Psoas muscle (tissue), 7 donors: ENCODE measurements at regions not wholly inside any gene's neighbourhood (a gene's known extent, or its start where the extent isn't known, plus 50 kb on each side); places are given as distances from the start of the nearest gene placed in this dataset.

Source experiments
- ATAC-seq, 4 donors: fragments of 200-7000 bp; cut with Tn5 transposase; one replicate each; pipeline ENCODE4 v1.9.1; 2020; ENCODE audit warnings: moderate library complexity in 3 of 4, mild to moderate bottlenecking in 2 of 4
- DNase-seq, 2 donors: peaks; one replicate each; pipeline ENCODE4 v3.0.0-alpha.2; 2020
- H3K27ac ChIP-seq: fragments of 200-600 bp; one replicate; pipeline ENCODE4 v1.8.0; 2022
- H3K27me3 ChIP-seq, 3 donors: fragments of 200-600 bp in 1 of 3; one replicate each; pipeline versions ENCODE4 v1.6.1 to v1.8.0; 2013 to 2022; ENCODE audit warnings: low read length in 2 of 3, mild to moderate bottlenecking in 2 of 3, moderate library complexity in 1 of 3; ENCODE audit not compliant: insufficient read depth in 3 of 3
- H3K36me3 ChIP-seq, 2 donors: fragments of 200-600 bp in 1 of 2; one replicate each; pipeline versions ENCODE4 v1.6.1 to v1.8.0; 2013 to 2022; ENCODE audit warnings: low read depth in 1 of 2, mild to moderate bottlenecking in 1 of 2, moderate library complexity in 1 of 2; ENCODE audit not compliant: insufficient read depth in 1 of 2
- H3K4me1 ChIP-seq: fragments of 200-600 bp; one replicate; pipeline ENCODE4 v1.8.0; 2022
- H3K4me3 ChIP-seq: fragments of 200-600 bp; one replicate; pipeline ENCODE4 v1.8.0; 2022; ENCODE audit warnings: mild to moderate bottlenecking
- H3K9me3 ChIP-seq: fragments of 200-600 bp; one replicate; pipeline ENCODE4 v1.8.0; 2022
- CTCF ChIP-seq: fragments of 200-600 bp; IDR thresholded peaks from one replicate; pipeline ENCODE4 v1.8.0; 2022; ENCODE audit warnings: antibody characterized with exemption
- WGBS, 3 donors: extraction: QIAGEN DNeasy Blood & Tissue Kit; methylation state at CpG; one replicate each; pipeline versions ENCODE4 v1.1.6 to v1.1.7; 2013; 5-methylcytosine and 5-hydroxymethylcytosine counted together
- intact Hi-C, 2 donors: fragments of 100-400 bp; cut with DNase I; formaldehyde crosslinking; loops; one replicate each; pipeline versions ENCODE4 v1.11.0 to v1.14.2; 2022
- donor health status: healthy with polysubstance abuse.
- donor health status: DM: no; HTN: no; CAD: no; lungs with moderate emphysema.
- donor health status: Bipolar disorder and iron deficiency.
- donor health status: healthy.
- donor health status: DM: yes; HTN: yes; CAD: no.
- donor health status: DM: no; HTN: no; CAD: no.
- donor health status: DM: yes; HTN: yes; CAD: no.

GRCh38 chr6:168923171-168923570 lies 330.5 kb downstream of the THBS2 start:
- Histone ChIP-seq H3K36me3 (no peaks in the 10 kb centered on the region), H3K9me3 (no peaks in the 10 kb centered on the region), H3K27me3 (no peaks in the 10 kb centered on the region), H3K4me3 (no peak overlapping the region), H3K4me1 (peaks cover under 1% of the 10 kb centered on the region), H3K27ac (no peak overlapping the region)
- no peak for TF ChIP-seq CTCF
- DNase-seq, result no peak
- no peak for ATAC-seq
- intact Hi-C loops, result no loop called here
- WGBS, 3 donors, result 76 to 86% (median 77%) methylated on average over 7 of the region's 7 CpGs

- Histone ChIP-seq H3K4me1 (no peaks in the 10 kb centered on the region), H3K9me3 (no peaks in the 10 kb centered on the region), H3K4me3 (no peak overlapping the region), H3K27ac (no peak overlapping the region), H3K27me3 (no peaks in the 10 kb centered on the region), H3K36me3 (no peaks in the 10 kb centered on the region)
- no peak for ATAC-seq
- intact Hi-C loops, result no loop called here
- 93 to 94% (median 93%) methylated on average over 7 of the region's 7 CpGs for WGBS, 3 donors
- DNase-seq, result no peak
- TF ChIP-seq CTCF, result no peak
Observed at GRCh38 chr6:168922436-168922835, 331.2 kb downstream of the THBS2 start.

- no peaks in the 10 kb centered on the region for H3K36me3 ChIP-seq
- WGBS, 3 donors, result 79 to 82% (median 82%) methylated on average over 8 of the region's 8 CpGs
- ATAC-seq, result no peak
Observed at GRCh38 chr6:168920289-168920688, 333.4 kb downstream of the THBS2 start.

GRCh38 chr6:168919470-168920179 lies 334.0 kb downstream of the THBS2 start:
- Histone ChIP-seq H3K4me3 (no peak overlapping the region), H3K27me3 (no peaks in the 10 kb centered on the region), H3K4me1 (peaks cover 8% of the 10 kb centered on the region), H3K36me3 (no peaks in the 10 kb centered on the region), H3K27ac (no peak overlapping the region), H3K9me3 (no peaks in the 10 kb centered on the region)
- WGBS, 3 donors, result 56 to 82% (median 63%) methylated on average over 13 of the region's 13 CpGs
- intact Hi-C loops, result no loop called here
- TF ChIP-seq CTCF, result no peak
- ATAC-seq, result no peak
- no peak for DNase-seq

More at GRCh38 chr6:168920289-168920688, 333.4 kb downstream of the THBS2 start:
- intact Hi-C loops, result no loop called here
- DNase-seq, result no peak
- TF ChIP-seq CTCF, result no peak
- Histone ChIP-seq H3K4me1 (peaks cover 8% of the 10 kb centered on the region), H3K27ac (no peak overlapping the region), H3K9me3 (no peaks in the 10 kb centered on the region), H3K4me3 (no peak overlapping the region), H3K27me3 (no peaks in the 10 kb centered on the region)
